CD4-positive, alpha-beta T cell treated with Interleukin-12 subunit alpha and Interleukin-12 subunit beta, for 1 hour (primary cell): ENCODE measurements at regions not wholly inside any gene's neighbourhood (a gene's known extent, or its start where the extent isn't known, plus 50 kb on each side); places are given as distances from the start of the nearest gene placed in this dataset.
"Not testable (repeated sequence)": the region's sequence is repeated elsewhere in the genome, so short reads cannot be mapped to it uniquely, and the experiment has no call there.

ENCODE experiments used
- DNase-seq: peaks from one replicate; pipeline ENCODE4 v3.0.0-alpha.2; 2020

DNA sequence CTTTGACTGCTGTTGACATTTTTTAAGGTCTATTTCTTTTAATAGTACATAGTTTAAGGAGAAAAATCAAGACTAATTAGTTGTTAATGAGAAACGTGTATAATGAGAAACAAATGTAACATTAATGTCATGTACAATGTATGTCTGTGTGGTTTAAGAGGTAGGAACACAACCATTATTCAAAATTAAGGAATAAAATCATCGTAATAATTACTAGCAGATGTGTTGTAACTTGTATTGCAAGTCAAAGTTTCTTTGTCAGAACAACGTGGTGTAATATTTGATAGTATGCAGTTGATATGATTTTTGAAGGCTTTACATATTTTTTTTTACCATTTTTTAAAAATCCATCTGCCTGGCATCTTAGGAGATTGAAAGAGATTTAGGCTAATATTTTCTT is 120.2 kb upstream of the ARRDC3 start:
- no peak for DNase-seq

GRCh38 chr5:91500758-91501157 is 117.6 kb upstream of the ARRDC3 start:
- DNase-seq = no peak

GRCh38 chr5:91499943-91500531 is 116.9 kb upstream of the ARRDC3 start:
- DNase-seq = peak; percentile 49

GRCh38 chr5:91495699-91496098 is 112.6 kb upstream of the ARRDC3 start:
- no peak for DNase-seq

DNA sequence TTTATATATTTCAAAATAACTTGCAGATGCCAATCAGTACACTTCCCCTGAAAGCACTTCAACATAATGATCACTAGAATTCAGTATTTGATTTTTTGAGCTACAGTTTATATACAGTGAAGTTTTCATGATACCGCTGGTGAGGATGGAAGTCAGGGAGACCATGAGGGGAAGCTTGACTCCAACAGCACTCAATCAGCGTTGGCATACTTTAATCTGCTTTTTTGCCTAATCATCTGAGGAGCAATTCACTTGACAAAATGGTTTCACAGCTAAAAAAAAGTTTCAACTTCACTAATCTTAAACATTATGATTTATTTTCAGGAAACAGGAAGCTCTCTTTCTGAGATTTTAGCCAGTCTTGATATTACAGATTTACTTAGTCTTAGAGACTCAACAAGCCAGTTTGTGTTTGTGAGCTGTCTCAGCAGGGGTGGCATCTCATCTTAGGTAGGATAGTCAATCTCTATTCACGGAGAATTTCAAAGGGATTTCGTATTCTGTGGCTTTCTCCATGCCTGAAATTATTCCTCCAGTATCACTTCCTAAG is 111.4 kb upstream of the ARRDC3 start:
- no peak for DNase-seq

DNA sequence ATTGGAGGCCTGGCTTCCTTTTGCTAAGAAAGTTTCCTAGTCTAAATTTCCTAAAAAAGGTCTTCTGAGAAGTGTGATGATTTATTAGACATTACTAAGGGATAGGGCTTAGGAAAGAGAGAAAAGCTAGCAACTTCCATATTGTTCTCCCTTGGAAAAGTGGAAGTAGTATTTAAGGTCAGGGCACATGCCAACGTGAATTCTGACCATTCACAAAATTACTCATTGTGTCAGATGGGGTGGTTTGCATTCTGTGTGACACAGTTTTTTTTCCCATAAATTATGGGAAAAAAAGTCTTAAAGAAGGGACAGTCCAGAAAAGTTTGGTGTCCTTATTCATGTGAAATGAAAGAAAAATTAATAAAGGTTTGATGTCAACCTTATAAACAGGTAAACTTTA is 110.0 kb upstream of the ARRDC3 start:
- DNase-seq = no peak

- DNase-seq = no peak
These were observed 108.1 kb upstream of the ARRDC3 start for GRCh38 chr5:91491229-91491628.

DNA sequence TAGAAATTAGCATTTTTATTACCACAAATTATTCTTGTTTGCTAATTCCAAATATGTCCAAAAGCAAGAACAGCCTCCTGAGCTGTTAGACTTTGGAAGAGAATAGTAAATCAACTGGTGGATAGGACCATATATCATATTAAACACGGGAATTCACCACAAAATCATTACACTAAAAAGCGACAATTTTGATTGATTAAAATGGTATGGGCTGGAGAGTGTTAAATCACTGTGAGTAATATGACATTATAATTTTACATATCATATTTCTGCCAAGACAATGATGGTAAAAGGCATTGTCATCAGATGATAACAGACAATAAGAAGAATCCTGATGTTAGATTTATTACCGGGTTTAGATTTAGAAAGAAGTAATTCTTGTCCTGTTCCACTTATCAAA is 107.2 kb upstream of the ARRDC3 start:
- DNase-seq = no peak

DNA sequence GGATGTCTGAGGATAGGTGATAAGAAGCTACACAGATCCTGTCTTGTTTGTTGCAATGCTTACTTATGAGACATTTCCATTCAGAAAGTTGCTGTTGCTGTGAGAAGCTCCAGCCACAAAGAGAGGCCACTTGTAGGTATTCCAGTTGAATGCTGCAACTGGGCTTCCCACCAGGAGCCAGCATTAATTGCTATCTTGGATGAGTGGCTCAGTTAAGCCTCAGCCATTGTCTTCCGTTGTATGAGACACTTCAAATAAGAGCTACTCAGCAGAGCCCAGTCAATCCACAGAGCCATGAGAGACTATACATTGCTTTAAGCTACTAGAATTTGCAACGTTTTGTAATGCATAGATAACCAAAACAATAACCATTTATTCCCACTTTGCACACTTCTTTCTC is 104.3 kb upstream of the ARRDC3 start:
- no peak for DNase-seq

DNA sequence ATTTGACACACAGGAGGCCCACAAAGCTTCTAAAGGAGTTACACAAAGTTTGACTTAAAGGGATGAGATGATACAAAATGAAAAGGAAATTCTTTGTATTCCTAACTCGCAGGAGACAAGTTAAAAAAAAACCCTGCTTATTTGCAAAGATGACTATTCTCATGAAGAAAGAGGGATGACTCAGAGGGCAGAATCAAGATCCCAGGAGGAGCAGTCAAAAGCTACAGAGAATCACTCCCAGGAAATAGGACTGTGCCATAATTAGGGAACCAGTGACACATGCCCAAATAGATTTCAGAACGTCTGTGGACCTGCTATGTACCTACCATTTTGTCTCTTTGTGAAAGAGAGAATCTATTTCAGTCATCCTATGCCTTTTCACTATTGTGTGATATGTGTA is 103.5 kb upstream of the ARRDC3 start:
- no peak for DNase-seq

DNA sequence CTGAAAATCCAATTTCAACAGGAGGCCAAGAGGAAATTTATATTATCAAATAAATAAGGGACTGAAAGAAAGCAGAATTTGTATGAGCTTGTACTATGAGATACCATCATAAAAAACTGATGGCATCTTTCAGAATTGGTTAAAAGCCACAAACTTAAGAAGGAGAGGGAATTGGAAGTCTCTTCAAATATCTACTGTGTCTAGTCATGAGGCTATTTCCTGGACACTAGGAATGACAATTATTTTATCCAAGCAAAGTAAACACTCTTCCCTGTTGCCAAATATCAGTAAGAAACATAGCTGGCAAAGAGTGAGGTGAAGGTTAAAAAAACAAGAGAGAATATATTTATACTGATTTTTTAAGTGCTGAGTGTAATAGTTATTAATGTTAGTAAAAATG is 101.5 kb upstream of the ARRDC3 start:
- DNase-seq = no peak

DNA sequence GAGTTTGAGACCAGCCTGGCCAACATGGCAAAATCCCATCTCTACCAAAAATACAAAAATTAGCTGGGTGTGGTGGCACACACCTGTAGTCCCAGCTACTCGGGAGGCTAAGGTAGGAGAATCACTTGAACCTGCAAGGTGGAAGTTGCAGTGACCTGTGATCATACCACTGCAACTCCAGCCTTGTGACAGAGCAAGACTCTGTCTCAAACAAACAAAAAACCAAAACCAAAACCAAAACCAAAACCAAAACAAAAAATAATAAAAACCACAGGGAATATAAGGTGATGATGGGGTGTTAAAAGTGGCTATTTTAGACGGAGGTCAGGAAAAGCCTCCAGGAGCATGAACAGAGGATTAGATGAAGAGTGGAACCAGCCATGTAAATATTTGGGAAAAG is 96.3 kb upstream of the ARRDC3 start:
- DNase-seq = peak; percentile 4

DNA sequence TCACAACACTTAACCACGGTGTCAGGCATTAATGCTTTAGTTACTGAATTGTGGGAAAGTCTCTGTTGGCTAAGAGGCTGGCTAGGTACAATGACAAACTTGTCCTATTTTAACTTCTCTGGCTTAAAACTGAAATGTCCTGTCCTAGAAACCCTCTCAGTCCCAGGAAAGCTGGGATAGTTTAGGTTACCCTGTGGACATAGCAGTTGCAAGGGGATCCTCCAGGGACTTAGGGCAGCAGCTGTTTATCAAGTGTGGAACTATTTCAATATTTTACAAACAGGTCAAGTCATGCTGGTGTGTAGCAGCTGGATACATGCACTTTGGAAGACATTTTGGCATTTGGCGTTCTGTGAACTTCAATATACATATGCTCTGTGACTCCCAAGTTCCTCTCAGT is 95.0 kb upstream of the ARRDC3 start:
- no peak for DNase-seq

GRCh38 chr5:91477408-91477807 is 94.3 kb upstream of the ARRDC3 start:
- no peak for DNase-seq

- DNase-seq = no peak
These were observed 91.1 kb upstream of the ARRDC3 start for GRCh38 chr5:91474201-91474600.

GRCh38 chr5:91472631-91473030 is 89.5 kb upstream of the ARRDC3 start:
- DNase-seq = no peak

DNA sequence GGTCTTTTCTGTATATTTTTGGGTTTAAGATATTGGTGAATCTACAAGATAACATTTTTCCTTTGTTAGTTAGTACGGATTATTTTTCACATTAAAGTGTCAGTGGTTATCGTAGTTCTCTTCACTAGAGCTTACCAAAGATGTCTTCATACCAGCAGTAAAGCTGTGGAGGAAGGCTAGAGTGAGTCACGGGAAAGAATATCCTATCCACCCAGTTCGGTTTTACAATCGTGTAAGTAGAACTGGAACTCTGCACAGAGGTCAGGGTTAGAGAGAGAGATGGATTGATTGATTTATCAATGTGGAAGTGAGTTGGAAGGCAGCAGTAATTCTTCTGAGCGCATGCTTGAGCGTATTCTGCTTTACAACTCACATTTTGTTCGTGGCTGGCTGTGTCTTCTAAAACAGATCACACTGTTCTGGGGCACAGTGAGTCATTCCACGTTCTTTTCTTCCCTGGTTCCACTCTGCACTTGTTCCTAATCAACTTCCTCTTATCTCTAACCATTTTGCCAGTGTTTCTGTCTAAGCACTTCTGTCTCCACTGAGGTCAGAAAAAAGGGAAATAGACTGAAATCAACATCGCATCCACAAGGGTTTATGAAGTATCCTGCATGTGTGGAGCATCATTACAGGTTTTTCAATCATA is 86.5 kb upstream of the ARRDC3 start:
- no peak for DNase-seq

- no peak for DNase-seq
These were observed 85.7 kb upstream of the ARRDC3 start for GRCh38 chr5:91468651-91469422.

DNA sequence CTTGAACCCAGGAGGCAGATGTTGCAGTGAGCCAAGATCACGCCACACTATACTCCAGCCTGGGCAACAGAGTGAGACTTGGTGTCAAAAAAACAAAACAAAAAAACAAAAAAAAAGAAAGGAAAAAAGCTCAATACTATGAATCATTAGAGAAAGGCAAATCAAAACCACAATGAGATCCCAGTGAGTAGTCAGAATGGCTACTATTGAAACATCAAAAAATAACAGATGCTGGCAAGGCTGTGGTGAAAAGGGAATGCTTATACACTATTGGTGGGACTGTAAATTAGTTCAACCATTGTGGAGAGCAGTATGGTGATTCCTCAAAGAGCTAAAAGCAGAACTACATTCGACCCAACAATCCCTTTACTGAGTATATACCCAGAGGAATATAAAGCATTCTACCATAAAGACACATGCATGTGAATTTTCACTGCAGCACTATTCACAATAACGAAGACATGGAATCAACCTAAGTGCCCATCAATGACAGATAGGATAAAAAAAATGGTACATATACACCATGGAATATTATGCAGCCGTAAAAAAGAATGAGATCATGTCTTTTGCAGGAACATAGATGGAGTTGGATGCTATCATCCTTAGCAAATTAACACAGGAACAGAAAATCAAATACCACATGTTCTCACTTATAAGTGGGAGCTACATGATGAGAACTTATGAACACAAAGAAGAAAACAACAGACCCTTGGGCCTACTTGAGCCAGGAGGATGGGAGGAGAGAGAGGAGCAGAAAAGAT is 81.9 kb upstream of the ARRDC3 start:
- DNase-seq = no peak

DNA sequence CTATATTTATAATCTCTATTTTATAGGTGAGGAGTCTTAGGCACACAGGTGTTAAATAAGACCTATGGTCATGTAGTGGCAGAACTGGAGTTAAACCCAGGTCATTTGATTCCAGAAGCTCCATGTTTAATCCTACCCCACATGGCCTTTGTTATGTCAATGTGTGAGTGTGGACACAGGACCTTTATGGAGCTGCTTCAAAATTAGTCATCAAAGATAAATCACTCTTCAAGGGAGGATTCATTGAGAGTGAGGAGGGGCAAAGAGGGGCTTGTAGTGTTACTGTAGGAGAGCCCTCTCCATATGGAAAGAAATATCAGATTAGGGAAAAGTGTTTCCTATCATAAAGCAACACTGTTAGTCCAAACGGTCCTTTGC is 74.6 kb upstream of the ARRDC3 start:
- DNase-seq = no peak

DNA sequence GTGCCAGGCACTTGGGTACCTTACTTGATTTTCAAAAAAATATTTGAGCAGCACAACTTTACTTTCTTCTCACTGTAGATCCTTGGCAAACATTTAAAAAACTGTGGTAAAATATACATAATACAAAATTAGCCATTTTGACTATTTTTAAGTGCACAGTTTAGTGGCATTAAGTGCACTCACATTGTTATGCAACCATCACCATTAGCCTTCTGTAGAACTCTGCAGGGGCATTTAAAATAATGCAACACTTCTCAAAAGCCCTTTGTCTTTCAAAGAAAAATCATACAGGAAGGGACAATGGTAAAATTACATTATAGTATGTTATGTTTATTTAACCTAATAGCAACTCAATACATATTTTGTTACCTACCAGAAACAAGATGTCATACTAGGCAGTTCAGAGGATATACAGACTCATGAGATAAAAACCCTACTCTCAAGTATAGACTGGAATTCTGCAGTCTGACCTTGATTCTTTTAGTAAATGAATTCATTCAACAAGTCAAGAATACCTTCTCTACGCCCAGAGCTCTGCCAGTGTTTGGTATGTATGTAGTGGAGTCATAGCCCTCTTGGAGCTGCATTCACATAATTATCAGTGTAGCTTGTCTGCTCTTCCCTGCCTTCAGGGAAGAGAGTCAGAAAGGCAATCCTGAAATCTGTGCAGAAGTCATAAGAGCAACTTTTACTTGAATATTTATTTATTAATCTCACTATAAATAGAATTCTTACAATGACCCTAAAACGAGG is 74.0 kb upstream of the ARRDC3 start:
- no peak for DNase-seq

DNA sequence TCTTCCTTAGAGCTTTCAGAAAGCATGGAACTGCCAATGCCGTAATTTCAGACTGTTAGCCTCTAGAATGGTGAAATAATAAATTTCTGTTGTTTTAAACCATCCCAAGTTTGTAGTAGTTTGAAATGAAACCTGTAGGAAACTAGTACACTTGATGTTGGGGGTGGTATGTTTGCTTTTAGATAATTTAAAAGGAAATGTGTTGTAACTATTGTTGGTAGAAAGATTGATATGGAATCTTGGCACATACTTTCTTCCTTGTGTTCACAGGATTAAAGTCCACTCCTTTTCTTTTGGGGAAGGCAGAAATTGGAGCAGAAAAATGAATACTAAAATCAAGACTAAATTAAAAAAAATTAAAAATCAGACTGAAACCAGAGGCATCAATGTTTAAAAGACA is 66.0 kb upstream of the ARRDC3 start:
- no peak for DNase-seq

DNA sequence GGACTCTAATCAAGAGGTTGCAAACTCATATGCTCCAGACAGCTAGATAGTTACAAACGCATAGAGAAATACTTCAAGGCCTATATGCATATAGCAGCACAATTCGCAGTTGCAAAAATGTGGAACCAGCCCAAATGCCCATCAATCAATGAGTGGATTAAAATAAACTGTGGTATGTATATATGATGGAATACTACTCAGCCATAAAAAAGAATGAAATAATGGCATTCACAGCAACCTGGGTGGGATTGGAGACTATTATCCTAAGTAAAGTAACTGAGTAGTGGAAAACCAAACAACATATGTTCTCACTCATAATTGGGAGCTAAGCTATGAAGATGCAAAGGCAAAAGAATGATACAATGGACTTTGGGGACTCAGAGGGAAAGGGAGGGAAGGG is 65.0 kb upstream of the ARRDC3 start:
- not testable (repeated sequence) for DNase-seq
